ENCODE measurements at regions not wholly inside any gene's neighbourhood (a gene's known extent, or its start where the extent isn't known, plus 50 kb on each side); places are given as distances from the start of the nearest gene placed in this dataset.
"Not testable (repeated sequence)": the region's sequence is repeated elsewhere in the genome, so short reads cannot be mapped to it uniquely, and the experiment has no call there.

DNA sequence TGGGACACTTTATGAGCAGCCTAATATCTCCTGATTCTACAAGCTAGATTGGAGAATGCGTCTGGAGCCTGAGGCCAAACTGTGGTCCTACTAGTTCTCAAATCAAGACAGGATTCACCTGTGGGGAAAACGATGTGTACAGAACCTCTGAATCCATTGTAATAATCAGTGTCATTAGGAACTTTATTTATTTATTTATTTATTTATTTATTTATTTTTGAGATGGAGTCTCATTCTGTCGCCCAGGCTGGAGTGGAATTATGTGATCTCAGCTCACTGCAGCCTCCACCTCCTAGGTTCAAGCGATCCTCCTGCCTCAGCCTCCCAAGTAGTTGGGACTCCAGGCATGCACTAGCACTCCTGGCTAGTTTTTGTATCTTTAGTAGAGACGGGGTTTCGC lies 52.6 kb upstream of the KIF26B start:
- DNase-seq (ENCODE audit: low read depth in 2 of 2) = not testable (repeated sequence)

DNA sequence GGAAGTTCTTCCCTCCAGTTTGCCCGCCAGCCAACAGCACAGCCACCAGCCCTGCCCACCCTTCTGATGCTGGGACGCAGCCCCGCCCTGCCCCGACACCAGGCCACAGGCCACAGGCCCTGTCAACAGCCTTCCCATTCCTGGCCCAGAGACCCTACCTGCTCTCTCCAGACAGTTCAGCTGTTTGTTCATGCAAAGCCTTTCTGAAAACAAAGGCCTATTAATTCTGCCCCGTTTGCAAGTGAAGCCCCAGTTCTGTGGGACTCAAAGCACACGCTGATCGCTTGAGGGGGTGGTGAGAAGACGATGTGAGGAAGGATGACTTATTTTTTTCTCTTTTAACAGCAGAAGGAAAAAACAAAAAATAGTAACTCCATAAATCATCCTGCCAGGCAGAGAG lies 55.4 kb upstream of the KIF26B start:
- DNase-seq (ENCODE audit: low read depth in 2 of 2) = no peak

DNA sequence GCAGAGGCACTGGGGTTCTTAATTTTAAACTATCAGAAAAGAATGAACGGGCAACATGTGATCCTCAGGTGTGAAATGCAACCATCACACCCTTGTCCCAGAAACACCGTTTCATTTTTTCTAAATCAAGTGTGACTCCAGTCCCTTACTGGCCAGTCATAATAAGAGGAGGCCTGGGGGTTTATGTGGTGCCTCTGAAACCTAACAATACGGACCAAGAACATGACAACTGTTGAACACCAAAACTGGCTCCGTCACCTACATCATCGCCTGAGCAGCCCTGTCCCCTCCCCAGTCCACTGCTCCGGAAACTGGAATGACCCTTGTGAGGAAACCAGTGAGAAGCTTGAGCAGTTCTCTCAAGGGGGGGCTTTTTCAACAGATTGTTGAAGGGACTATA lies 55.9 kb upstream of the KIF26B start:
- no peak for DNase-seq (ENCODE audit: low read depth in 2 of 2)

DNA sequence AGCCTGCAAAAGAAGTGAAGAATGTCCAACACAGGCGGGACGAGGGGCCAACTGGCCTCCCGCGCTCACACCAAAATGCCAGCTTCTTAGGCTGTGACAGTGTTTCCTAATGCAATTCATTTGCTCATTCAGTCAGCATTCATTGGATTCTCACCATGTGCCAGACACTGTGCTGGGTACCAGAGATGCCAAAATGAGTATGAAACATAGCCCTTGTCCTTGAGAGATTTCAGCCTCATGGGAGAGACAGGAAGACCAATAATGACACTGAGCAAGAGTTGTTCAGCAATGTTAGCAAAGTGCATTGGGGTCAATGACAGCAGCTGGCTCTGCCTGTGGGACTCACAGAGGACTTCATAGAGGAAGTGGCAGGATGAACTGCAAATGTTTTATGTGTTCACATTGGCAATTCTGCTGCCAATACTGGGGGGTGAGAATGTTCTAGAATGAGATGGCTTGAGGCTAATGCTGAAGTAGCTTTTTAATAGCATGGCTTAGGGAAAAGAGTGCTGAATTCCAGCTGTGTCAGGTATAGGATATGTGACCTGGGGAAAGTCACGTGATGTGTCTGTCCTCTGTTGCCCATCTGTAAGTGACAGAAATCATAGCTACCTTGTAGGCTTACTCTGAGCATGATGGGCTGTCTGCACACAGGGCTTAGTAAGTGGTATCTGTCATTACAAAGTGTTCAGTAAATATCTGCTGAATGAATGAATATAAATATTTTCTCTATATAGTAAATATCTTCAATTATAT lies 58.3 kb upstream of the KIF26B start:
- DNase-seq (ENCODE audit: low read depth in 2 of 2) = no peak

DNA sequence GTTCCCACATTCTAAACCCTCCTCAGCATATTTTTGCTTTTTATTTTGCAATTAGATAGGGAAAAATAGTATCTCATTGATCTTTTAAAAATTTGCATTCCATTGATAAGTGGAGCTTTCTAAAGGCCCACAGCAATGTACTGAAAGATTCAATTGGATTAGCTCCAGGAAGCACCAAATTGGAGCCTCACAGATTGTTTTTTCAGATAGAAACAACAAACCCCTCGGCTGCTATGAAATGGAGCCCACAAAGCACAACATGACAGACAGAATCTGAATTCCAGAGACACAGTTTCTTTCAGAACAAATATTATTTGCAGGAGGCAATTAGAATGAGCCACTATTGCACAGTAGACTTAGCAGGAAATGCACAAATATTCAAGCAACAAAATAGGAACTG lies 58.9 kb upstream of the KIF26B start:
- no peak for DNase-seq (ENCODE audit: low read depth in 2 of 2)

DNA sequence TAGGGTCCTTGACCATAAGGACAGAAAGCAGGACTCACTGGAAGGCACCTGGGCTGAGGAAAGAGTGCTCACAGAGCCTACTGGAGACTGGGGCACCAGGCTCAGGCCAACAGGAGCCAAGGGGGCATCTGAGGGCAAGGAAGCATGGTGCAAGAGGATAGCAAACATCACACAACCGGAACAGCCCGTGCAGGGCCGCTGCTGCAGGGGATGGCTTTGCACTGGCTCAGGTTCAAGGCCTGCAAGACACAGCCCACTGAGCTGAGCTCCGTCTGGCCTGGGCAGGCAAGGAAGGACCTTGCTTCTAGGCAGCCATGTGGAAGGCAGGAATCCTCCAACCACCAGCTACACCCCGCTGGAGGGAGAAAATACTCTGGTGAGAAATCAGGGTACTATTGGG lies 59.8 kb upstream of the KIF26B start:
- DNase-seq (ENCODE audit: low read depth in 2 of 2) = no peak

DNA sequence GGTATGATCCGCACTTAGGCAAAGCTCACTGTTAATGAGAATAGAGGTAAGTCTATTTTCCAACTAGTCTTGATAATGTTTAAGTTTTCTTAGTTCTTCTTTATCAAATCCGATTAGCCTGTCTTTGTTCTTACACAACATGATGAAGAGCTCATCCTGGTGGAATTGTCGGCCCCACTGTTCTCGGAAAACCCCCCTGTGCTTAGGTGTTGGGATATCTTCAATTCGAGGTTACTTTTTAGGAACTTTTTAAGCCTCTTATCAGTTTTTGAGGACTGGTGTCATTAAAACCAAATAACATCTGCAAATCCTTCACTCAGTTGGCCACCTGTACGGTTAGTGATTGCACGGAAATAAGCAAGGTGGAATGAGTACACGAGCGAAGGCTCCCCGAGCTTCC lies 60.7 kb upstream of the KIF26B start:
- no peak for DNase-seq (ENCODE audit: low read depth in 2 of 2)

DNA sequence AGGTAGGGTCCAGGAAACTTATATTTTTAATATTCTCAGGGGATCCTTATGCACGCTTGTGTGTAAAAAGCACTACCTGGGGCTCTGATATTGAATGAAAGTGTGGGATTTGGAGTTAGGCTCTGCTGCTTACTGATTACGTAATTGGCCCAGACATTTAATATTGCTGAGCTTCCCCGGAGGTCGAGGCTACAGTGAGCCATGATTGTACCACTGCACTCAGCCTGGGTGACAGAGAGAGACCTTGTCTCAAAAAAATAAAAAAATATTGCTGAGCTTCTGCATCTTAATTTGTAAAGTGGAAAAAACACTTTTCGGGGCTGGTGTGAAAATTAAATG lies 62.2 kb upstream of the KIF26B start:
- DNase-seq (ENCODE audit: low read depth in 2 of 2) = no peak

DNA sequence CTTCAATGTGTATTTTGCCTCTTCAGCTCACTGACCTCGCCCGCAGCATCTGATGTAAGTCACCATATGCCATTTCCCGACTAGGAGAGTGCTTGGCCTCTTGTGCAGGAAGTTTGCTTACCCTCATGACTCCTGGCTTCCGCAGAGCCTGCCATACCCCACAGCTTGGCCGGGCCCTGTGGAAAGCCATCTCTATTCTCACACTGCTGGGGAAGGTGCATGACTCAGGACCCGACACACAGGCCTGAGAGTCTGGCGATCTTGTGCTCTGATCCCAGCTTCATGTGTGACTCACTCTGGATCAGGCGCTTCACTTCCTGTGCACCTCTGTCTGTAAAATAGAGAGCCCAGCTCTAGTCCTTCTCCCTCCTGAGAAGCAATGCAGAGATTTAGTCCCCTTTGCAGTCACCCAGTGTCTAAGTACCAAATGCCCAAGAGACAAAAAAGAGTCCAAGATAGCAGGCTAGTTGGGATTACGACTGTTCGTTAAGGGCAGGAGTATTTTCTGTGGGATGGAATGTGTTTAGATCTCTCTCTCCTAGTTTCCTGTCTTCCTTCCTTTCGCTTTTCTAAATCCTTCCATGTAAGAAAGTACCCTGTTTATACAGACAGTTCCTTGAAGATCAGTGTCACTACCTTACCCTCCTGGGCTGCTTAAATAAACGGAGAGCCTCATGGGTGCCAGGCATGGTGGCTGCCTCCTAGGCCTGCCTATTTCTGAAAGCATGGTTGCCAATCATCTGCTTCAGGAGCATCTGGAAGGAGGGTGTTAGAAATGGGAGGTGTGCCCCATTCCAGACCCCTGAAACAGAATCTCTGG lies 62.8 kb upstream of the KIF26B start:
- DNase-seq (ENCODE audit: low read depth in 2 of 2) = no peak

DNA sequence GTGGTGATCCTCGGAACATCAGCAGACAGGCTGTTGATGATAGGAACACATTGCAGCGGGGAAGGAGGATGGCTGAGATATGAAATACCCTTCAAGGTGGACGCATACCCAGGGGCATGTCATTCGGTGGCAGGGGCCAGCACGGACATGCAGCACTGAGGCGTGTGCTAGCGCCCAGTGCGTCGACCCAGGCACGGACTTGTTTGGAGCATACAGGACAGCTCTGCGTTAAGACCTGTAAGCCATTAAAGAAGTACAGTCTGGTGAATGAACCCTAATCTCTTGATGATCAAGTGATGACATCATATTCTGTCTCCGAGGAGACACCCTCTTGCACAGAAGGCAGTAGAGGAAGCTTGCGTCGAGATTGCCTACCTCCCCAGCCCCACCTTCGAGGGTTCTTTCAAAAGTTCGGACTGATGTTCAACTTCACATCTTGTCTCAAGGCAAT lies 63.6 kb upstream of the KIF26B start:
- DNase-seq (ENCODE audit: low read depth in 2 of 2) = no peak

DNA sequence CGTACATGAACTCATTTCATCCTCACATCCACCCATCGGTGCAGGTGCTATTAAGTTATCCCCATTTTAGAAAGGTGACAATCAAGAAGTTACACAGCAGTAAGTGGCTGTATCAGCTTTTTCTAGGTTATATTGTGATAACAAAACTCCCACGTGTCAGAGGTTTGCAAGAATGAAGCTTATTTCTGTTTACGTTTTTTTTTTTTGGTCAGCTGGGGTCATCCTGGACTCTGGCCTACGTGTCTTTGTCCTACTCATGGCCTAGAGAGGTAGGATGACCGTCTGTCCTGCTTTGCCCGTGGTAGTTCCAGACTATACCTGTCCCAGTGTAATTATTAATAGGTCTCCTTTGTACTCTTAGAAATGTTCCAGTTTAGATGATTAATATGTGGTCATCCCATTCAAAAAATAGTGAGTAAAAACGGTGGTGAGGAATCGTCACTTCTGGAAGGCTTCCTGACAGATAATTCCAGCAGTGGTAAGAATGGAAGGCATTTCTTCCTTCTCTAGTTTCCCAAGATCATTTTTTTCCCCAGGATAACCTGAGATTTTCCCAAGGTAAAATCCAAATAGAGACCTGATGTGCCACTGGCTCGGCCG lies 64.2 kb upstream of the KIF26B start:
- no peak for DNase-seq (ENCODE audit: low read depth in 2 of 2)

DNA sequence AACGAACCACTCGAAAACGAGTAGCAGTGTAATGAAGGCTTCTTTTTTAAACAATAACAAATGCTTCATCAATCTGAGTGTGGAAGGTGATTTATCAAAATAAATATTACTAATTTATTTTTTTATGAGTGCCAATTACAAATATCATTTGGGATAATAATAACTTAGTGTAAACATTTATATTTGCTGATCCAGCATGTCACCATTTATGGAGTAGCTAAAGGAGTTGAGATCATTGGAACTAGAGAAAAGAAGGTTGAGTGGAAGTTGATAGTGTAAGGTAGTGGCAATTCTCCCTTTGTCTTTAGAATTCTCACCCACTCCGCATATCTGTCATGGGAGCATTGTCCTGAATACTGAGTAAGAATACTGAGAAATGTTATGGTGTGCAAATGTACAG lies 67.1 kb upstream of the KIF26B start:
- DNase-seq (ENCODE audit: low read depth in 2 of 2) = no peak

DNA sequence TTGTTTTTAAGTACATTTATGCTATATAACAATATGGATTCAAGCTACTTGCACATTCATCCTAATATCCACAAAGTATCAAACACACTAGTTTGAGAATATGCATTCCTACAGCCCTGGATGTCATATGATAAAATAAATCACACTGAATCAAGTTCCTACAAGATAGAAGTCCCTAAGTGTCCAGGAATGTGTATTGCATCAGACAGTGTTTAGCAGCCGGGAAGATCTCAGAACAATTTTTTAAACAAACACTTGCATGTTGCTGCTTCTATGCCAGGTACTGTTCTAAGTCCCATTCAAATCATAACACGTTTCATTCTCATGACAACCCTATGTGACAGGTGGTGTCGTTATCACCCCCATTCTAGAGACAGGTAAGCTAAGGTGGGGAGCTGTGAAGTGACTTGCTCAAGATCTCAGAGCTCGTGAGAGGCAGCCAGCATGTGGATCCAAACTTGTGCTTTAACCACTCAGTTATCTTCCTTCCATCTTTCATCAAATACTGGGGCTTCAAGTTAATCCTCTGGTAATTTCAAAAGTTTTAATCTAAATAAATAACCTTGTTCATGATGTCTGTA lies 68.3 kb upstream of the KIF26B start:
- no peak for DNase-seq (ENCODE audit: low read depth in 2 of 2)

DNA sequence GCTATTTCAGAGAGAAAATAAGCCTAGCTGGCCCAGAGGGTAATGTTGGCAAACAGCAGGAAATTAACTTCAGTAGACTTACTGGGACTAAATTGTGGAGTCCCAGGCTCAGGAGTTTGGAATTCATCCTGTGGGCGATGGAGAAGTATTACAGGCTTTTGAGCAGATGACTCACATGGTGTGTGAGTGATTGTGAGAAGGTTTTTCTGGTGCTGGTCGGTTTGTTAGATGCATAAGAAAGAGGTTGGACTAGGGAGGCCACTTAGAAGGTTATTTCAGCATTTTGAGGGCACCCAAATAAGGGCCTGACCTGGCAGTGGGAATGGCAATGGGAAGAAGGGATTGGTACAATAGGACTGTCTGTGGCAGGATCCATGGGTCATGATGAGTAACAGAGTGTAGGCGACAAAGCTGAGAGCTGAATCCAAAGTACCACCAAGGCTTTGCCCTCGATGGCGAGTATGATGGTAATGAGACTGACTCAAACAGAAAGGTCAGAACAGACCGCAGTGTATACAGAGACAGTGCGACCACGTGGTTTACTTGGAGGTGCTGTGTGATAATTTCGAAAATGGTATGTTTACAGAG lies 69.2 kb upstream of the KIF26B start:
- DNase-seq (ENCODE audit: low read depth in 2 of 2) = no peak

DNA sequence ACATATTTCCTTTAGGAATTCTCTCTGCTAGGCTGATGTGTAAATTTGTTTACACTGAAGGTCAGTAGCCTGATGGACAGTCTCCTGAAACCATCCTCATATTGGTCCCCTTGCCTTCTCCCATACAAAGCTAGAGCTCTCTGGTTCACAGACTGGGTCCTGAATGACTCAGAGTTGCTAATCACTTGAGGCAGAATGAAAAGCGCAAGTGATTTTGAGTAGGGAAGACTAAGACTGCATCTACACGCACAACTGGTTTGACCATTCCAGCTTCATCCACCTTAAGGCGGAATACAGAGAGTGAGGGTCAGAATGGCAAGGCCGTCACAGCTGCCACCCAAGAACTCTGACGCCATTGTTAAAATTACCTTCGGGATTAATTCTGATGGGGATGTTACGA lies 70.2 kb upstream of the KIF26B start:
- DNase-seq (ENCODE audit: low read depth in 2 of 2) = no peak

DNA sequence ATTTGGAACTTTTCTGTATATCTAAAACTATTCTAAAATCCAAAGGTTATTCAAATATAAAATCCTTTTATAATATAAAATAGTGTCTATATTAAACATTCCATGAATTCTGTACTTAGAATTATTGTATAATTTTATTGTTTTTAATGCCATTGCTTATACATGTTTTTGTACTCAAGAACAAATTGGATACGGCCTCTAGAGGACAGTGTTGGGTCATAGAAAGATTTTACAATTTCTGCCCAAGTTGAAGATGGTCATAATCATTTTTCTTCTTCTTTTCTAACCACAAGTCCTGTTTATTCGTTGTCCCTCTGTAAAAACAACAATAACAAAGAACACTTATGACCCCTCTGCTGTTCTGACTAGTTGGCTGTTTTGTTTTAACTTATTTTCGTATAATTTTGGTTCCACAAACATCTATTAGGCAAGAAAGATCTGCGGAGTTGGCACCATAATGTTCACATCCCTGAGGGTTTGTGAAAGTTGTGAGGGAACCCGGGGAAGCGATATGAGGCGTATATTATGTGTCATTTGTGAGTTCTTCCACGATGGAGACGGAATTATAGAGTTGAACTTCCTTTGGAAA lies 75.7 kb upstream of the KIF26B start:
- DNase-seq (ENCODE audit: low read depth in 2 of 2) = no peak

DNA sequence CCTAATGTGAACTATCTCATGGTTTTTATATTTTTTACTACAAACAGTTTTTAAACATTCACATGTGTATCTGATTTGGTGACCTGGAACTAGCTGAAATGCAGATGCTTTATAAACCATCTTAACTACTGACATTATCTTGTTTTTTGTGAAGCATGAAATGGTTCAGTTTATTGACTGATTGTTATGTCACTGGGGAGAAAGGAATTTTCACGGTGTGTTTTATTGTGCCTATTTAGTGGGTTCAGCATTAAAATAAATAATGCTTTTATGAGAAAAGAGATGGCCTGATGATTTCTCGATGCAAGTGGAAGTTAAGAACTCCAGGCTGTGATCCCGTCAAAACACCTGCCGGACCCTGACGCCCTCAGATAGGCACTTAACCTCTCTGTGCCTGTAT lies 79.9 kb upstream of the KIF26B start:
- DNase-seq (ENCODE audit: low read depth in 2 of 2) = no peak

DNA sequence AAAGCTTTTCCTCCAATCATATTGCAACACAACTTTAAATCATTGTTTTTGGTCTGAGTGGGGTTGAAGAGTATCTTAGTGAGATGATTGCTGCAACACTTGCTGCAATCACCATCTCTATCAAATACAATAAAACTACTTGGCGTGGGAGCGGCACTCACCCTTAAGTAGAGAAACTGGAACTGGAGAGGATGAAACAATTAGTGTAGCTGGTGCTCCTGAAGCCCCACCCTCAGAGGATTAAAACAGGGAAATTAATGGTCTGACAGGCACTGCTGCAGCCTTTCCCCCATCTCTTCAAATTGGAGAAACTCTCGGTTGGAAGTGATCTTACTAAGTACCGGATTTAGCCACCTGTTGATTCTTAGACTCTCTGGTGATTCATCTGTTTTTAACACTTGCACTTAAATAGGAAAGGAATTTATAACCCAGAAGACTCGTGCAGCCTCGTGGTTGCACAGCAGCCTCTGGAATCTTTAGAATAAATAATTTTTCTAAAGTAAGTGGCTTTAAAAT lies 80.5 kb upstream of the KIF26B start:
- no peak for DNase-seq (ENCODE audit: low read depth in 2 of 2)

DNA sequence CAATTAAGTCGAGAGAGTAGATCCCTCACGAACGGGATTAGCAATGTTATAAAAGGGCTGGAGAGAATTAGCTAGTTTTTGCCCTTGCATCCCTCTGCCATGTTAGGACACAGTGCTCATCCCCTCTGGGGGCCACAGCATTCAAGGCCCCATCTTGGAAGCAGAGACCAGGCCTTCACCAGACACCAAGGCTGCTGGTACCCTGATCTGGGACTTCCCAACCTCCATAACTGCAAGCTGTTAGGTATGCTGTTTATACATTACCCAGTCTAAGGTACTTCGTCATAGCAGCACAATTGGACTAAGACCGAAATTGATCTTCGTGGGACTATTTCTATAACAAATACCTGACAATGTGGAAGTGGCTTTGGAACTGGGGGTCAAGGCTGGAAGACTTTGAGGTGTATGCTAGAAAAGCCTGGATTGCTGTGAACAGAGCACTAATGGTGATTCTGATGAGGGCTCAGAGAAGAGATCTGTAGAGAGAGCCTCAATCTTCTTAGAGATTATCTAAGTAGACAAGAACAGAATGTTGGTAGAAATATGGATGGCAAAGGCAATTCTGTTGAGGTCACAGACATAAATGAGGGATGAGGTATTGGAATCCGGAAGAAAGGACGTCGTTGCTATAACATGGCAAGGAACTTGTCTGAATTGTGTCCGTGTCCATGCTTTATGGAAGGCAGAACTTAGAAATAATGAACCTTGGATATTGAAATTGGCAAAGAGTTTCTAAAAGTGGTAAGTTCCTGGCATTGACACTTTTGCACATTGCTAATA lies 83.8 kb upstream of the KIF26B start:
- DNase-seq (ENCODE audit: low read depth in 2 of 2) = no peak

DNA sequence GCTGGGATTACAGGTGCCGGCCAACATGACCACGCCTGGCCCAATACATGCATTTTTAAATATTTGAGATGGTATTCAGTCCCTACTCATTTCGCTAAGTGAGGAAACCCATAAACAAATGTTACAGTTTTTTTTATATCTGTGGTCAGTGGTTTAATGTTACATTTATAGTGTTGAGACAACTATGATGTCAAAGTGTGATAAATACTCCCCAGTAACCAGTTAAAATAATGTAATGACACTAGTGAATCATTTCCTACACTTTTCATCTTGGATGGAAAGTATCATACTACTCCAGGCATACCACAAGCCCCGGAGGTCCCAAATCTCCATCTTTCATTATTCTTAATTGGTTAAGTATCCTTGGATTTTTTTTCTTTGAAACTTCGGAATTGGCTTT lies 87.5 kb upstream of the KIF26B start:
- no peak for DNase-seq (ENCODE audit: low read depth in 2 of 2)

DNA sequence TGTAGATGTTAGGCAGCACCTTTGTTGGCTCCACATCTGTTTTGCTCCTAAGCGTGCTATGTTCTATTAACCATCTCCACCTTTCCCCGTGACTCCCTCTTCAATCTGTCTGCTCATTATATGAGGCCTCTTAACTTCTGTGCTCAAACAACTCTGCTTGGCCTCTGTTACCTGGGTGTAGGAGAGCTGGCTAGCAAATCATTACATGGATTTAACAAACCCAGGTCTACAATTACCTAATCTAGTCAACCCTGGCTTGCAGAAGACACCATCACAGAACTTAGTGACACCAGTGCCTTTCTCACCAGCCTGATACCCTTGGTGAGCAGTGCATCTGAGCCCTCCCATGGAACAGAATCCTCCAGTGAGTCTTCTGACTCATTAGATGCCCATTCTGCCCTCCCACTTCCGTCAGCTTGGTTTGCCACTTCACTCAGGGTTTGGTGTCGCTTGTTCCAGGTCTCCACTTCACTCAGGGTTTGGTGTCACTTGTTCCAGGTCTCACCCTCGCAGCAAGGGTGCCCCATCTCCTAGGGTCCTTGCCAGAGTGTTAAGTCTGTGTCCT lies 92.0 kb upstream of the KIF26B start:
- no peak for DNase-seq (ENCODE audit: low read depth in 2 of 2)
